Ovary (tissue), 7 donors: ENCODE measurements at regions not wholly inside any gene's neighbourhood (a gene's known extent, or its start where the extent isn't known, plus 50 kb on each side); places are given as distances from the start of the nearest gene placed in this dataset.

Experiments
- DNase-seq, 5 donors: peaks; one replicate each; pipeline ENCODE4 v3.0.0-alpha.2; 2019 to 2020
- H3K27ac ChIP-seq, 2 donors: fragments of 200-600 bp; one replicate each; pipeline versions ENCODE4 v1.5.1 to v1.8.0; 2019 to 2022
- H3K27me3 ChIP-seq: fragments of 200-600 bp; one replicate; pipeline ENCODE4 v1.8.0; 2022
- H3K36me3 ChIP-seq: fragments of 200-600 bp; sonication (generic); one replicate; pipeline ENCODE4 v1.5.1; 2019
- H3K4me1 ChIP-seq: one replicate; pipeline ENCODE4 v1.8.1; 2013; ENCODE audit warnings: mild to moderate bottlenecking, moderate library complexity; ENCODE audit not compliant: insufficient read depth
- H3K4me3 ChIP-seq: fragments of 200-600 bp; sonication (generic); one replicate; pipeline ENCODE4 v1.5.1; 2017
- H3K9me3 ChIP-seq, 2 donors: fragments of 200-600 bp in 1 of 2; sonication (generic) in 1 of 2; one replicate each; pipeline versions ENCODE4 v1.5.1 to v1.8.1; 2013 to 2019; ENCODE audit warnings: mild to moderate bottlenecking in 1 of 2, moderate library complexity in 1 of 2
- CTCF ChIP-seq, 3 donors: fragments of 450-650 bp in 2 of 3; fragments of 200-600 bp in 1 of 3; IDR thresholded peaks; one replicate each; pipeline versions ENCODE4 v1.5.1 to v1.8.0; 2016 to 2022; ENCODE audit warnings: antibody characterized with exemption in 3 of 3, mild to moderate bottlenecking in 1 of 3
- EP300 ChIP-seq: sonication (generic); formaldehyde crosslinking; IDR thresholded peaks from one replicate; pipeline ENCODE4 v1.6.1; 2017; ENCODE audit warnings: antibody characterized with exemption
- POLR2A ChIP-seq: fragments of 450-650 bp; IDR thresholded peaks from one replicate; pipeline ENCODE4 v1.6.1; 2017; ENCODE audit warnings: antibody characterized with exemption, mild to moderate bottlenecking, moderate library complexity
- WGBS, 3 donors: extraction: QIAGEN DNeasy Blood & Tissue Kit in 1 of 3; methylation state at CpG; one replicate each; pipeline versions ENCODE4 v1.1.5 to v1.1.7; 2013 to 2017; 5-methylcytosine and 5-hydroxymethylcytosine counted together
- intact Hi-C, 4 donors: fragments of 100-400 bp; cut with DNase I; formaldehyde crosslinking; loops; one replicate each; pipeline versions ENCODE4 v1.11.0 to v1.15.1; 2022 to 2023
- donor health status: DM: no; HTN: no; CAD: no; lungs with moderate emphysema.
- donor health status: DM: no; HTN: no; CAD: no.
- donor health status: Bipolar disorder and iron deficiency.
- donor health status: DM: no; HTN: no; CAD: no.
- donor health status: DM: yes; HTN: yes; CAD: no.

- H3K27me3 ChIP-seq = no peaks in the 10 kb centered on the region
- intact Hi-C loops = loop anchor here in 2 of 4 donors (10.0 kb wide), 1 partner anchor 134 kb away; no protein-coding TSS in a partner anchor
- H3K4me3 ChIP-seq = no peak overlapping the region
- peaks cover 3% of the 10 kb centered on the region for H3K4me1 ChIP-seq
- no peak for TF ChIP-seq EP300
- TF ChIP-seq POLR2A = no peak
- TF ChIP-seq CTCF (IDR thresholded peaks at IDR 0.05) = no peak
- WGBS, 3 donors = 30 to 35% (median 35%) methylated on average over 7 of the region's 7 CpGs
- no peaks in the 10 kb centered on the region for H3K36me3 ChIP-seq
- H3K9me3 ChIP-seq = no peaks in the 10 kb centered on the region
- no peak overlapping the region for H3K27ac ChIP-seq
- peak in 4 of 5 donors; percentile 9 to 27 (median 19) for DNase-seq
Observed at GRCh38 chr5:145680767-145681166, 154.4 kb downstream of the PRELID2 start.

GRCh38 chr5:145680169-145680568, 155.0 kb downstream of the PRELID2 start:
- H3K4me1 ChIP-seq = peaks cover 3% of the 10 kb centered on the region
- intact Hi-C loops = loop anchor here in 2 of 4 donors (10.0 kb wide), 1 partner anchor 135 kb away; no protein-coding TSS in a partner anchor

GRCh38 chr5:145678255-145678654, 156.9 kb downstream of the PRELID2 start:
- DNase-seq = no peak
- Histone ChIP-seq H3K4me1 (peaks cover 3% of the 10 kb centered on the region), H3K4me3 (no peak overlapping the region), H3K27ac (no peak overlapping the region), H3K27me3 (no peaks in the 10 kb centered on the region), H3K36me3 (no peaks in the 10 kb centered on the region), H3K9me3 (no peaks in the 10 kb centered on the region)
- intact Hi-C loops = no loop called here
- WGBS, 3 donors = 32 to 52% (median 34%) methylated on average over 2 of the region's 2 CpGs
- no peak for TF ChIP-seq CTCF (IDR thresholded peaks at IDR 0.05)

More at GRCh38 chr5:145680169-145680568, 155.0 kb downstream of the PRELID2 start:
- H3K27ac ChIP-seq = no peak overlapping the region
- no peaks in the 10 kb centered on the region for H3K36me3 ChIP-seq
- DNase-seq = no peak
- H3K9me3 ChIP-seq = no peaks in the 10 kb centered on the region
- H3K27me3 ChIP-seq = no peaks in the 10 kb centered on the region
- no peak overlapping the region for H3K4me3 ChIP-seq
- no peak for TF ChIP-seq EP300
- no peak for TF ChIP-seq POLR2A
- TF ChIP-seq CTCF (IDR thresholded peaks at IDR 0.05) = no peak

GRCh38 chr5:145673786-145674185, 161.4 kb downstream of the PRELID2 start:
- no peaks in the 10 kb centered on the region for H3K36me3 ChIP-seq
- no peaks in the 10 kb centered on the region for H3K4me1 ChIP-seq
- H3K9me3 ChIP-seq = no peaks in the 10 kb centered on the region
- intact Hi-C loops = no loop called here
- no peak for DNase-seq
- H3K27ac ChIP-seq = no peak overlapping the region
- TF ChIP-seq EP300 (no peak), CTCF (IDR thresholded peaks at IDR 0.05) (no peak)
- H3K27me3 ChIP-seq = no peaks in the 10 kb centered on the region
- no peak overlapping the region for H3K4me3 ChIP-seq

GRCh38 chr5:145668714-145669113, 166.4 kb downstream of the PRELID2 start:
- H3K27me3 ChIP-seq = no peaks in the 10 kb centered on the region
- no peak for TF ChIP-seq CTCF (IDR thresholded peaks at IDR 0.05)
- TF ChIP-seq POLR2A = no peak
- TF ChIP-seq EP300 = no peak
- intact Hi-C loops = no loop called here

More at GRCh38 chr5:145668714-145669113, 166.4 kb downstream of the PRELID2 start:
- Histone ChIP-seq H3K4me3 (no peak overlapping the region), H3K4me1 (no peaks in the 10 kb centered on the region), H3K27ac (no peak overlapping the region), H3K9me3 (no peaks in the 10 kb centered on the region), H3K36me3 (no peaks in the 10 kb centered on the region)
- 66 to 74% (median 71%) methylated on average over 3 of the region's 3 CpGs for WGBS, 3 donors
- no peak for DNase-seq
